CD4-positive, alpha-beta T cell treated with Interferon gamma for 1 hour (primary cell): ENCODE measurements at regions not wholly inside any gene's neighbourhood (a gene's known extent, or its start where the extent isn't known, plus 50 kb on each side); places are given as distances from the start of the nearest gene placed in this dataset.

Experiments used
- DNase-seq: peaks from one replicate; pipeline ENCODE4 v3.0.0-alpha.2; 2020

DNA sequence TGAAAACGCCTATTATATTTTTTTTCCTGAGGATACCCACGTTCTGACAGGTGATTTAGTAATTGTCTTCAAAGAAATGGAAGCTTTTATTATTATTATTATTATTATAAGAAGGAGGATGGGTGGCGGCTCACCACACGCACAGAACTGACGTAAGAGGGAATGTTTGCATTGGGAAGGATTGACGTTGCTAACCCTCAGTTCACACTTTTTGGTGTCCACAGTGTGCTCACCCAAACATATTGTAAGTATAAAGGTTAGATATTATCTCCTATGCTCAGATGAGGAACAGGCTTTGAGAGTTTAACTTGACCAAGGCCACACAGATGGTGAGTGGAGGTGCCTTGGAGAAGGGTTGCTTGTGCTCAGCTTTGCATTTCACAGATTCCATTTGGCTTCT lies 533.5 kb upstream of the TBL1XR1 start:
- DNase-seq = no peak

DNA sequence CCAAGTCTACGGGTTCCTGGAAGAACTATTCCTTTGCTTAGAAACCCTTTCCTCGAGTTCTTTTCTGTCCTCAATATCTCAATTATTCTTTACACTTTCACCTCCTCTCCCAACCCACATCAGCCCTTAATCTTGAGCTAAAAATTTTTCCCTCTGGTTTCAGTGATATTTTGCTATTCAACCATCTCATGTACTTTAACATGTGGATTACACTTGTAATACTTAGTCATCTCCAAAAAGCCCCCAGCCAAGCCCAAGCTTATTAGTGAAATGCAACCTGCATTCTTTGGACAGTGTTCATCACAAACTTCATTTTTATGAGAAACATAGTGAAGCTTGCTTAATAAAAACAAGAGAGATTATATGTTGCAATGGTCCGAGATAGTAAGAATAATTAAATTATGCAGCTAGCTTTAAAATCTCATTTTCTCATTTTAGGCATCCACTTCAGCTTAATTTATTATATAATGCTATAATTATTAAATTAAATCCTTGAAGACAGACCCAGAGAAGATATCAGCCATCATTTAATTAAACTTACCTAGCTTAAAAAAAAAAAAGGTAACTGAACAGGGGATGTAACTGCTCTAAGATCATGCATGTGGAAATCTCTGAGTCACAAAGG lies 534.5 kb upstream of the TBL1XR1 start:
- DNase-seq = no peak

DNA sequence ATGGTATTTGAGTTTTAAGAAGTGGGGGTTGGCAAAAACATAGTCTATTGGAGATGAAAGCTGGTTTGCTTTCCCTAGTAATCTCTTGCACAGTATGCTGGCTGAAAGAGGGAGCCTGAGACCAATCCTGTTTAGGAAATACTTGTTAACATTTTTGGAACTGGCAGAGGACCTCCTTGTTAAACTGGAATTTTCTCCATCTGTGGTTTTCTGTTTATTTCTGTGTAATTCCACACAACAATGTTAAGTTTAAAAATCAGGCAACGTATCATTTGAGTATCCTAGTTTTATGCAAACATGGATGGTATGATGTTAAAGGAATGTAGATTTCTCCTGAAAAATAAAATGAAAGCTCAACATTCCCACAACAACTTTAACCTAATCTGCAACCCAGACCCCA lies 536.0 kb upstream of the TBL1XR1 start:
- DNase-seq = no peak

DNA sequence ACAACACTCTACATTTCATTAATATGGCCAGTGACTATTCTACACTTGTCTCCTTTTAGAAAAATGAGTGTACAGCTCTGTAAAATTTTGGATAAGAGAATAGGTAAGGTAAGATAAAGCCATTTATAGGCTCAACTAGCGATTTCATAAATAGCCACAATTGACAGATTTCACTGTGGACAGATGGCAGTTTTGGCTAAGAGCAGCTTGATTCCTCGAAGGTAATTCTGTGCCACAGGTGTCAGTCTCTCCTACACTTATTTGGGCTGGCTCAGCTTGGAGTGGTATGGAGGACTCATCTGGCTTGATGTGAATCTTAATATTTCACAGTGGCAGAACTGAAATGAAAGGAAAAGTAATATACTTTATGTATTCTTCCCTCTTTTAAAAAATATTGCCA lies 536.7 kb upstream of the TBL1XR1 start:
- DNase-seq = no peak

DNA sequence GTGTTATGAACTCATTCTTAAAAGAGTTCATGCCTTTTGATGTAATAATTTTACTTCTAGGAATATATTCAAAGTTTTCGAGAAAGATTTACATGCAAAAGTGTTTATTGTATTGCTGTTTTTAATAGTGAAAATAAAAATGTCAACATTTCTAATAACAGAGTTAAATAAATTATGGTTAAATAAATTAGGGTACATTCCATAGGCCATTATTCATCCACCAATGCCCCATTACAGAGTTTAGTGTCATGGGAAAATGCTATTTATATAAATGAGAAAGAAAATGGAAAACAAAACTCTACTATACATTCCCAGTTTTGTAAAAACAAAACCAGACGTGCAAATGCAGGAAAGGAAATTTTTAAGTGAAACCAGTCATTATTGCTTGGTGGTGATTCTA lies 538.1 kb upstream of the TBL1XR1 start:
- no peak for DNase-seq

DNA sequence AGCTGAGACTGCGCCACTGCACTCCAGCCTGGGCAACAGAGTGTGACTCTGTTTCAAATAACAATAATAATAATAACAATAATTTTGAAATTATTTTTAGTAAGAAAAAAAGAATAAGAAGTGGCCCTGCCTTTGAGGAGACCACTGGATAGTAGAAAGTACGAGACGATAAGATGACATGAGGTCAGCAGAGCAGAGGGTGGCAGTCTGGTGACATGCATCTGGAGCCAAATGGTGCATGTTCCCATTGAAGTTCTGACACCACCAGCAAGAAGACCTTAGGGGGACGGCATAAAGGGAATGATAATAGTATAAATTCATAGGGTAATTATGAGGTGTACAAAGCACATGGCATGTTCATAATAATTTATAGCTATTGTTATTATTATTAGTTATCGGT lies 542.2 kb upstream of the TBL1XR1 start:
- no peak for DNase-seq

DNA sequence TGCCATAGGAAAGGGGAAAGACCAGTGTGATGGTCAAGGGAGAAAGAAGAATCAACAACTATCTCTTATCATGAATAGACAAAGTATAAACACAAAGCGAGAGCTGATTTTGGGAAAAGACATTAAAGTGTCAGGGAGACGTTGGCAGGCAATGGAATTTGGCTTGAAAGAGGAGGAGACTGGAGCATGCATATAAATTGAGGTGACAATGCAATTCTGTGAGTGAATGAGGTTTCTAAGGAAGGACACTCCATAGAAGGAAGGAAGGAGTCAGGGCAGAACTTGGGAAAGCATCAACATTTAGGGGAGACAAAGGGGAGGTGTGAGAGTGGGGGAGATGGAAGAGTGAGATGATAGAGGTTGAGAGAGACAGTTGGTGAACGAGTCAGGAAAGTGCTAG lies 543.0 kb upstream of the TBL1XR1 start:
- DNase-seq = no peak

DNA sequence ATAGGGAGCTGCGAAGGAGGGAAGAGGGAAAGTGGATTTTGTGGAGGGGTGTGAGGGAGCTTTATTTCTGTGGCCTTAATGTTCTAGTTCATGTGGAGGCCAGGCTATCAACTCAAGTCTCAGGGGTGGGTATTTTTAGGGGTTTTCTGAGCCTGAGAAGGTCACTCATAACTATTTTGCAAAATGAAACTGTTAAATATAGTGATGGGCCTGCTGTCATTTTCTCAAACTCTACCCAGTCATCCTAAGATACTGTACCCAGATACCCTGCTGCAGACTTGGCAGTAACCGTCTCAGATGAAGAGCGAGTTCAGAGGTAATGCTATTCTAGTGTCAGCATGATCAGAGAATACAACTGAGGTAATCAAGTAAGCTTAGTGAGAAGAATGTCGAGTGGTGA lies 545.0 kb upstream of the TBL1XR1 start:
- no peak for DNase-seq

DNA sequence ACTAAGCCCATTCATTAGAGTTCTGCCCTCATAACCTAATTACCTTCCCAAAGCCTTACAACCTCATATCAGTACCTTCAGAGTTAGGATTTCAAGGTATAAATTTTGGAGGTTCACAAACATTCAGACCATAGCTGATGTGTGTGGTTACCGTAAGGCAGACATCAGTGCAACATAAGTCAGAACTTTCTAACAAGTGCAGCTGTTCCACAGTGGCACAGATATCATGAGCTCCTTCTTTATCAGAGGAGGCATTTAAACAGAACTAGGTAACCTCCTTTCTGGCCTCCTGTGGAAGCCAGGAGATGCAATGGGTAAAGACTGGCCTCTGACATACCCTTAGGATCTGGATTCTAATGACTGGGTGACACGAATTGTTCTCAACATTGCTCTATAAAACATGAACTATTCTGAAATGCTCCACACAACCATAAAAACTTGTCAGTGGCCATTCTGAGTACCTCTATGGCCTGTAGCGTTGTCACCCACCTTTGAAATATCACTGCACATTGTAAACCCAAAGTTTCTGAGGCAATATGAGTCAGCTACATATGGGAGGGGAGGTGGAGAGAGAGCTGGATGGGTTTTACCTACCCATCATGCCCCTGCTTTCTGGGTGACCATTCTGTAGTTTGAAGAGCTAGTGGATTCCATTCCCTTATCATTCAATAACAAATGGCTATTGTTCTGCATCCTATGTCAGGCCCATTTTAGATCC lies 546.0 kb upstream of the TBL1XR1 start:
- DNase-seq = no peak

DNA sequence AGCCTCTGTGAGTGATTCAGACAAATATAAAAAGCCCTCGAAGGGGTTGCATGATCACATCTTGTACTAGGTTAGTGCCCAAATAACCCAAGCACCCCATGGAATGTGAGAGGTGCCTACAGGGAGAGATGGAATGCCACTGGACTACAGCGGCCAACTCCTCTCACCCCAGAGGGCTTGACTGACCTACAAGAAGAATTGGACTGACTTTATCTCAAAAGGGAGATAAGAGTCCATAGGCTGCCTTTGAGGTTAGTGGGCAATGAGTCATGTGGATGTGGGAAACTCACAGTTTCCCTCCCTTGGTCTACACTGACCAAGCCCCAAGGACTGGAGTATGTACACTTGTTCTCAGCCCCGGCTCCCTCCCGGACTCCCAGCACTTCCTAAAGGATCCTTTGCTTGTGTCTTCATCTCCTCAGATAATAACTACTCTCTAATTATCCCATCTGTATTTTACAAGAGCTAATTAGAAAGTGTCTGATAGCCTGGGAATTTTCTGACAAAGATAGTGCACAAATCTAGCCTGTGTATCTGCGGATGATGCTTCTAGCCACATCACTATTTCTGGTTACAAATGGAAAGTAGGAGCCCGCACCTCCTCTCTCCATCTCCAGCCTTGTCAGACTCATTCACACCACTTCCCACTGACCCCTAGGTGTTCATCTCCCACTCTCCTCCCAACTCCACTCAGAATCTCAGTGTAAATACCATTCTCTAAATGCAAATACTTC lies 547.8 kb upstream of the TBL1XR1 start:
- DNase-seq = no peak

DNA sequence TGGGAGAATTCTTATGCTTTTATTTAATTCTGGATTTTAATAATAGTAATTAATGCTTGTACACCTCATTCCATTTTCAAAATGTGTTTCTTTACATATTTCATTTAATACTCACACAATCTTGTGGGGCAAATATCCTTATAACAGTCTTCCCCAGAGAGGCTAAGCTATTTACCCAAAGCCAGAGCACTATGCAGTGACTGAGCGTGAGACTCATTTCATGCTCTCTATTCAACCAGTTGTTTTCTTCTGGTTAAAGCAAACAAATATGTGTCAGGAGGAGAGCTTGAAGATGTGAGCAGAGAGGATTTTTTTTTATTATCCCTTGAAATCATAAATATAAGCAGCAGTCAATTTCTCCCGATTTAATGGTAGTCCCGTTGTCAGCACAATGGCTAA lies 548.3 kb upstream of the TBL1XR1 start:
- no peak for DNase-seq

DNA sequence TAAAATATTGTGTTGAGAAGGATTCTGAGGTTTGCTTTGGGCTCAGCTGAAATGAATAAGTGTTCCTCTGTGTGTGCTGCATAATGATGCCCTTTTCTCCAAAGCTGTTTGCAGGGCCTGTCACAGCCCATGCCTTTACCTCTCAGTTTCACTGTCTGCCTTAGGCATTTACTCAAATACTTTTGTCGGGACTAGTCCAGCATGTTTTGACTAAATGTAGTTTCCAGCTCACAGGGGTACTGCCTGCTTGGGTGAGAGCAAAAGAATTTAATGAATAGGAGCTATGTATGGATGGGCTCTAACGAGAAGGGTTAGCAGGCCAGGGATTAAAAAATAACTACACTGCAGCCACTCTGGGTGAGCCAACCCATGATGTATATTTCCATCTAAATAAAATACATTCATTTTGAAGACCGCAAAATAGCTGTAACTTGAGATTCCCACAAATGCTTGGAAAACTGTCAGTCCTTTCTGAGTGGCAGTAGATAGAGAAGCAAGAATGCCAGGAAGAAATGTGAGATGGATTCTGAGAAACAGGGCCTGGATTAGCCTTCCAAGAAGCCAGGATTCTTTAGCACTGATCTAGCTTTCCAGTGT lies 549.2 kb upstream of the TBL1XR1 start:
- no peak for DNase-seq

DNA sequence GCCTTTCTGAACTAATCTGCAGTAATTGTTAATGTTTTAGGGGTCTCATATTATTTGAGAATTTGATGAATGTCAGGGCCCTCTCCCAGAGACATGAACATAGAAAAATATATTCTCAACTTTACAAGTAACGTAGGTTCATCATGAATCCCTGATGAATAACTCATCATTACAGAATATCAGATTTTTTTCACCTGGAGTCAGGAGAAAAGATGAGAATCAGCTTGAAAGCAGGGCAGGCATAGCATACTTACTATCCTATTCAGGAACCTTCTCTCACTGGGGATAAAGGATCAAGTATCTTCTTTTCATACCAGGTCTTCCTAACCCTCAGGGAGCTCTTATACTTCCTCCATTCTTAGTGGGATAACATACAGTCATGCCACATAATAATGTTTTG lies 552.6 kb upstream of the TBL1XR1 start:
- DNase-seq = no peak

DNA sequence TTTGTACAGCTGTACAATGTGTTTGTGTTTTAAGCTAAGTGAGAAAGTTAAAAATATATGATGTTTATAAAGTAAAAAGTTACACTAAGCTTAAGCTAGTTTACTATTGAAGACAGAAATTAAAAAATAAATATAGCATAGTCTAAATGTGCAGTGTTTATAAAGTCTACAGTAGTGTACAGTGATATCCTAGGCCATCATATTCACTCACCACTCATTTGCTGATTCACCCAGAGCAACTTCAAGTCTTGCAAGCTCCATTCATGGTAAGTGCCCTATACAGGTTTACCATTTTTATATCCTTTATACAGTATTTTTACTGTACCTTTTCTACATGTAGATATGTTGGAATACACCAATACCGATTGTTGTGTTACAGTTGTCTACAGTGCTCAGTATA lies 553.2 kb upstream of the TBL1XR1 start:
- no peak for DNase-seq

DNA sequence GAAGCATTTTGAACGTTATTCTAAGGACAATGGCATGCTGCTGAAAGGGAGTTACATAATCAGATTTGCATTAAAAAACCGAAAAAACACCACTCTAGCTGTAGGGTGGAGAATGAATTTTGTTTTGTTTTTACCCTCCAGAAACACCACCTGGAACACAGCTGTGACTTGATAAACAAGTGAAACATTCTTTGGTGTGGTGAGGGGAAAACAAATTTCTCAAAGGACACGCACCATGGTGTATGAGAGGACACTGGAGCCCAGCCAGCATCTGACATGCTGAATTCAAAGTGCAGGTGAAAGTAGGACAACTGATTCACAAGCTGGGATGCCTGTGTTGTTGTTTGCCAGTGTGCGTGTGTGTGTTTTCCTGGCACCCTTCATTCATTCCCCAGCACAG lies 554.5 kb upstream of the TBL1XR1 start:
- DNase-seq = no peak

DNA sequence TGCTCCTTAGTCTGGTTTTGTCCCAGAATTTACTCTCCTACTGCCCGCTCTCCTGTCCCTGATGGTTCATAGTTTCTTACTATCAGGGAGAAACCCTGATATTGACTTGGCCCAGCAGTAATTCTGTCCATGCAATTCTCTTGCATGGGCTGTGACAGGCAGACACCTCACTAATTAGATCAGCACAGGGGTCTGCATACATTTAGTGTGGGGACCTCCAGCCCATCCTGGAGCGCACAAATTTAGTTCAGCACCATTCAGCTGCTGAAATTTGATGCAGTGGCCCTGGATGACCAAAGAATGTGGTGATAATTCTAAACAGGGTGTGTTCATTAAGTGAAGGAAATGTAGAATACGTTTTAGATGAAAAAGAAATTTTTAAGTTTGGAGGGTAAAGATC lies 555.5 kb upstream of the TBL1XR1 start:
- no peak for DNase-seq

DNA sequence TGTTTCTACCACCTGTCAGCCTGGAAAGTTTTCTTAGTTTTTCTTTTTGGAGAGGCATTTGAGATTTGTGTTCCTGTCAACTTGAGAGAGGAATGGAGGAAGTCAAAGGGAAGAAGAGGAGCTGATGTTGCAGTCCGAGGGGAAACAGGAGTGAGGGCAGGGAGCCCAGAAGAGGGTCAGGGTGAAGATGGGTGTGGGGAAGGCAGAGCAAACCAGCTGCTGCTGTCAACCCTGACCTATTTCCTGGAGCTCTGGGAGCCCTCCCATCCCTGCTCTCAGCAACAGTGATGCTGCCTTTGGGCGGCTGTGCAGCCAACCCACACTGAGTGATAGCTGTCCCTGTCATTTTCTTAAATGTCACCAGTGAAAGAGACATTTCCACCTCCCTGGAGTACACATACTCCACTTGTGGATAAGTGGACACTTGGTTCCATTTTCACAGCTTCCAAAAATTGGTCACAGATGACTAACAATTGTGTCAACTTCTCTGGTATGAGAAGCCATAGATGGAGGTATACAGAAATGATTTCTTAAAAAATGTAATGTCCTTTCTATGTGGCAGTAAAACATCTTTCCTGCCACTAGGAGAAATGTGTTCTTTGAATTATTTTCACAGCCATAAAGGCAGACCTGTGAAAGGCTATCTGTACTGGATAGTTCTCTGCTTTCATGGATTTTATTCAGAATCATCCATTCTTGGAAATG lies 556.3 kb upstream of the TBL1XR1 start:
- DNase-seq = no peak

DNA sequence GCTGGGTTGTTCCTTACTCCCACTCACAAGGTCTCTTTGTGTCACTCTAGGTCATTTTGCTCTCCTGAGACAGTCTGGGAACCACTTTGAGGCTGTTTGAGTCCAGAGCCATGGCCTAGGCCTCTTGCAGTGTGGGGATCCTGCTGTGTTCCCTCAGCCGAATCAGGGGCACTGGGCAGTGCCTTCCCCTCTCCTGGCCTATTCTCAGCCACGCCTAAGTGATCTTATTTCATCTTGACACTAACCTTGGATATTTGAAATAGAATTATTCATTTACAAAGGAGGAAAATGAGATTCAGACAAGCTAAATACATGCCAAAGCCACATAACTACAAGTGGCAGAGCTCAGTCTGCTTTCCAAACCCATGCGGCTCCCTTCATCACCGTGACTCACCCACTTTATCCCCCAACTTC lies 557.2 kb upstream of the TBL1XR1 start:
- no peak for DNase-seq

DNA sequence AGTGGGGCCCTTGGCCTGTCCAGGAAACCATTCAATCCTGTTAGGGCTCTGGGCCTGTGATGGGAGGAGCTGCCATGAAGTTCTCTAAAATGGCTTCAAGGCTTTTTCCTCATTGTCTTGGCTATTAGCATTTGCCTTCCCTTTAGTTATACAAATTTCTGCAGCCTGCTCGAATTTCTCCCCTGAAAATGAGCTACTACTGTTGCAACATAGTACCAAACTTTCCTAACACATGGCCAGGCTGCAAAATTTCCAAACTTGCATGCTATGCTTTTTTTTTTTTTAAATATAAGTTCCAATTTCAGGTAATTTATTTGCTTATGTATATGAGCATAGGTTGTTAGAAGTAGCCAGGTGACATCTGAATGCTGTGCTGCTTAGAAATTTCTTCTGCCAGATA lies 560.8 kb upstream of the TBL1XR1 start:
- no peak for DNase-seq

DNA sequence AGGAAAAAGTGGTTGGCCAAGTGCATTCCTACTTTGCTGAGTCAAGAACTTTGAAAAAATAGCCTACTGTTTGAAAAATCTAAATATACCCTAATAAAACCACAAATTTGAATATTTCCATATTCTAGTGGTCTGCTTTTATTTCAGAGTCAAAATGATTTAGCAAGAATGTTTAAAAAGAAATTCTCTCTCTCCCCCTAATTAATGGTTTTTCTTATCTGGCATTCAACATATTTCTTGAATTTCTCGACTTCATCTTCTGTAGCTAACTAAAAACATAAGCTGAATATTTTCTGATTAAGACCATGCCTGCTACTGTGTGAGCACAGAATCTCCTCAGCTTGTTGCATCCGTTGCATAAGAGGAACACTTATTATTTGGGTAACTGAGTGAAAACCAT lies 563.5 kb upstream of the TBL1XR1 start:
- DNase-seq = no peak

DNA sequence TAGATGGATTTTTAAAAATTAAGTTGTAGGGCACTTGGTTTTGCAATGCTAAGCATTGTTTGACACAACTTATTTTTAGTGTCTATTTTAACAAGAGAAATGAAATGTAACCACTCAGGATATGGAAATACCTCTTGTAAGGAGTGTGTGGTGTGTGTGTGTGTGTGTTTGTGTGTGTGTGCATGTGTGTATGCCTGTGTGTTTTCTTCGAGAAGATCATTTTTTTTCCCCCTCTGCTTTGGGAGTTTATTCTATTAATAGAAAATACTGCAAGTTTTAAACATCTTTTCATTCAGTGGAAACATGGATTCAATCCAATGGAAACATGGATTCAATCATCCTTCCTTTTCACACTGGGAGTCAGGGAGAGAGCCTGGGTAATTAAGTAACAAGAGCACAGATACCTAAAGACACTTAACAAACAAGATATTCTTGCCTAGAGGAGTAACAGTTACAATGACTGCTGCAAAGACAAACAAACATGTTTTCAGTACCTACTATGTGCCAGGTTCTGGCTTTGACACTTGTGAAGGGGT lies 567.2 kb upstream of the TBL1XR1 start:
- DNase-seq = no peak

DNA sequence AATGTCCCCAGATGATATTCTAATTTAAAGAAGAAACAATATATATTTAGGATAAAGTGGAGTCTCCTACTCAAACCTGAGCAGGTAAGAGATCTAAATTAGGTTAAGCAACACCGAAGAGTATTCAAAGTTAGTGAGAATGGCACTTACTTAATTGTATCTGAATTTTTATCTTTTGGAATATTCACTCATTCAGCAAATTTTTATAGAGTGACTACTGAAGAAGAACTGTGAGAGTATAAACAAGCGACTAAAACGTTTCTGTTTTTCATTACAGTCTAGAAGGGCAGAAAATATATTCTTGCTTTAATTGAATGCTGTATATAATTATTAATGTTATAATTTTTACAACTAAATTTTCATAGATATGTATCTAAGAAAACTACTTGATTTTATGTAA lies 567.7 kb upstream of the TBL1XR1 start:
- no peak for DNase-seq
